GM03348 (cell line): ENCODE measurements at regions not wholly inside any gene's neighbourhood (a gene's known extent, or its start where the extent isn't known, plus 50 kb on each side); places are given as distances from the start of the nearest gene placed in this dataset.
"Not testable (repeated sequence)": the region's sequence is repeated elsewhere in the genome, so short reads cannot be mapped to it uniquely, and the experiment has no call there.

Source experiments
- DNase-seq: peaks from one replicate; pipeline ENCODE4 v3.0.0; 2012; ENCODE audit warnings: low spot score

- DNase-seq, result no peak
Observed at GRCh38 chr10:64426745-64427144, 905.5 kb downstream of the REEP3 start.

GRCh38 chr10:64430690-64431323, 909.6 kb downstream of the REEP3 start:
- DNase-seq, result no peak

DNA sequence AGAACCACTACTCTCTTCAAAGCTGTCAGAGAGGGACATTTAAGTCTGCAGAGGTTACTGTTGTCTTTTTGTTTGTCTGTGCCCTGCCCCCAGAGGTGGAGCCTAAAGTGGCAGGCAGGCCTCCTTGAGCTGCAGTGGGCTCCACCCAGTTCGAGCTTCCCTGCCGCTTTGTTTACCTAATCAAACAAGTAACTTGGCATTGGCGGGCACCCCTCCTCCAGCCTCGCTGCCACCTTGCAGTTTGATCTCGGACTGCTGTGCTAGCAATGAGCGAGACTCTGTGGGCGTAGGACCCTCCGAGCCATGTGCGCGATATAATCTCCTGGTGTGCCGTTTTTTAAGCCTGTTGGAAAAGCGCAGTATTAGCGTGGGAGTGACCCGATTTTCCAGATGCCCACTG, 920.7 kb downstream of the REEP3 start:
- not testable (repeated sequence) for DNase-seq

- DNase-seq, result no peak
Observed at GRCh38 chr10:64444163-64444562, 923.0 kb downstream of the REEP3 start.

GRCh38 chr10:64444564-64444963, 923.4 kb downstream of the REEP3 start:
- no peak for DNase-seq

- no peak for DNase-seq
Observed at GRCh38 chr10:64449603-64450002, 928.4 kb downstream of the REEP3 start.

DNA sequence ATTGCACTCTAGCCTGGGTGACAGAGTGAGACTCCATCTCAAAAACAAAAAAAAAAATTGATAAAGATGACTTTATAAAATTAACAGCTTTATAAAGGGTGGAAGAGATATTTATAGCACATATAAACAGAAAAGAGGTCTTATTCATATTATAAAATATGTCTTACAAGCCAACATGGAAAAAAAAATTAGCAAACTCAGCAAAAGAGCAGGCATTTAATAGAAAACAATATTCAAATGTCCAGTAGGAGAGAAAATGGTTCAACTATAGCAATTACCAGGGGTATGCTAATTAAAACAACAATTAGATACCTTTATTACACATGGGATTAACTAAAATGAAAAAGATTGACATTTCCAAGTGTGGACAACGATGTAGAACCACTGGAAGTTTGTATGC, 929.1 kb downstream of the REEP3 start:
- DNase-seq, result no peak

- DNase-seq, result no peak
Observed at GRCh38 chr10:64454962-64455361, 933.8 kb downstream of the REEP3 start.

DNA sequence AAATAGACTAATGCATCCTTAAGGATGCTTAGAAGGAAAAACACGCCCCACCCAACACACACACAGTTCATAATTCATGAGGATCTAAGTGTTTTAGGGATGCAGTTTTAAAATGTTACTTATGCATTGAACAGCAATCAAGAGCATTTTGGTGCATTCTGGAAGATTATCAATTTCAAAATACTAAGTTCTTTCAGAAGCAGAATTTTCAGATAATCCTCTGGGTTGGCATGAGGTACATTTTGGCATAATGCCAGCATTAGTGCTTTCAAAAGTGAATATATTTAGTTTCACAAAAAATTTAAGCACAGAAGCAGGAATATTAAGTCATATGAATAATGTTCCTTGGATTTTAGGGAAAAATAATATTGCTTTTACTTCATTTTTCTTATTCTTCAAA, 937.1 kb downstream of the REEP3 start:
- DNase-seq, result no peak

GRCh38 chr10:64463406-64463805, 942.2 kb downstream of the REEP3 start:
- no peak for DNase-seq

- no peak for DNase-seq
Observed at GRCh38 chr10:64465653-64466052, 944.5 kb downstream of the REEP3 start.

DNA sequence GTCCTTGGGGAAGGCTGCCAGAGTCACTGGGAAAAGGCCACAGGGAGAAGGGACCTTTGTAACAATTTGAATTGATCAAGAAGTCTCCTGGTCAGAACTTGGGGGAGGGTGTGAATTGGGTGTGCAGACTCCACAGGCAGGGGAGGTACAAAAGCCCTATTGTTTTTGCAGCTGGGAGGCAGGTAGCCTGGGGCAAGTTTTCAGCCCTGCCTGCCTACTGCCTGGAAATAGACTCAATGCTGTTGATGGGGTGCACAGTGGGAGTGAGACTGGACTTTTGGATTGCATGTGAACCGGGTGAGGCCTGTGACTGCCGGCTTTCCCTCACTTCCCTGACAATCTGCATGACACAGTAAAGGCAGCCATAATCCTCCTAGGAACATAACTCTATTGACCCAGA, 947.0 kb downstream of the REEP3 start:
- no peak for DNase-seq

GRCh38 chr10:64476506-64476905, 955.3 kb downstream of the REEP3 start:
- no peak for DNase-seq

GRCh38 chr10:64477791-64478190, 956.6 kb downstream of the REEP3 start:
- DNase-seq, result no peak

GRCh38 chr10:64484811-64485330, 963.7 kb downstream of the REEP3 start:
- no peak for DNase-seq

DNA sequence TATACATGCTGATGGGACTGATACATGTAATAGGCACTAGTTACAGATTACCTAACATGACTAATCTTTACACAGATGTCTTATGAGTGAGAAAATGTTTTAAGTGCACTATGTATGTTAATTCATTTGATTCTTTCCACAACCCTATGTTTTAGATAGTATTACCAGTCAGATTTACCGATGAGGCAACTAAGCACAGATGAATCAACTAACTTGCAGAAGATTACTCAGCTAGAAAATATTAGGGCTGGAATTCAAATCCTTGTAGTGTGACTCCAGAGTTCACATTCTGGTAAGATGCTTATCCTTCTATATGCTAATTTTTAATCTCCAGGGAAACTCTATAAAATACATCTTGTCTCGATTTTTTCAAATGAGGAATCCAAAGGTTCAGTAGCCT, 964.9 kb downstream of the REEP3 start:
- DNase-seq, result no peak

DNA sequence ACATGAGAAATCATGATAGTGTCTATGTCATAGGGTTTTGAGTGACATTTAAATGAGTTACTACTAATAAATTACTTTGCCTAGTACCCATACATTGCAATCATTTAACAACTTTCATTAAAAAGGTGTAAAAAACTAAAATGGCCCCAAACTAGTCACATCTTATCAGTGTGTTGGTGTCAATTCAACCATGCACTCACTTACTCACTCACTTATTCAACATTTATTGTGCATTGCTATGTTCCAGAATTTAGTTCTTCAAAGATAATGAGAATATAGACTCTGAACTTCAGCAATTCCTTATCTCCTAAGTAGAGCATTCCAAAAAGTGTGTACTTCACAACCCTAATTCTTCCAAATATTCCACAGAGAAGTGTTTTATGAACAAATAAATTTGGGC, 965.7 kb downstream of the REEP3 start:
- no peak for DNase-seq

- no peak for DNase-seq
Observed at GRCh38 chr10:64494901-64495300, 973.7 kb downstream of the REEP3 start.

GRCh38 chr10:64497306-64497705, 976.1 kb downstream of the REEP3 start:
- DNase-seq, result no peak

DNA sequence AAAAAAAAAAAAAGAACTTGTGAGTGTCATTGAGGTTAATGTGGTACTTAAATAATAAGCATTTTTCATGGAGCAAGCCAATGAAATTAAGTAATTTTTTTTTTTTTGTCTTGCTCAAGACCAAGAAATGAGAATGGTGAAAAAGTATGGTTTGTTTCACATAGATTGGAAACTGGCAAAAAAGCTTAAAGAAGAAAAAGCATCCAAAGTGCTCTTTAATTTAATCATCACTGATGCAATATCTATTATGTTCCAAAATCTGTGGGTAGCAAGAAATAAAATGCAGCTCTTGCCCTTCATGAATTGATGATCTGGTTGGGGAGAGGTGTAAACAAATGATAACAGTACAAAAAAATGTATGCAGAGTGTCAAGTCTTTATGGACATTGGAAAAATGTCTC, 980.6 kb downstream of the REEP3 start:
- no peak for DNase-seq

DNA sequence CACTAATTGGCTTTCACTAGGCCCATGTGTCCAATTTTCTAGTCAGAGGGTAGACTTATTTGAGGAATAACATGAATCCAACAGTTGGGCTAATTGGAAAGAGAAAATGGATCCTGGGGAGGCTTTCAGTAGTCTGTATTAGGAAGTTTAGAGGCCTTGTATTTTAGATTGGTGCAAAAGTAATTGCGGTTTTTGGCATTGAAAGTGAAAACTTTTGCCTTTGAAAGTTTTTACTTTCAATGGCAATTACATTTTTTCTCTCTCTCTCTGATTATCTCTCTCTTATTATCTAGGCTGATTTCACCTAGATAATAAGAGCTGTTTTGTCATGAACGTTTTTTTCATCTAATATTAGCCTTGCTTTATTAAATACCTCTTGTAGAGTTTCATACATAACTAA, 981.7 kb downstream of the REEP3 start:
- no peak for DNase-seq

DNA sequence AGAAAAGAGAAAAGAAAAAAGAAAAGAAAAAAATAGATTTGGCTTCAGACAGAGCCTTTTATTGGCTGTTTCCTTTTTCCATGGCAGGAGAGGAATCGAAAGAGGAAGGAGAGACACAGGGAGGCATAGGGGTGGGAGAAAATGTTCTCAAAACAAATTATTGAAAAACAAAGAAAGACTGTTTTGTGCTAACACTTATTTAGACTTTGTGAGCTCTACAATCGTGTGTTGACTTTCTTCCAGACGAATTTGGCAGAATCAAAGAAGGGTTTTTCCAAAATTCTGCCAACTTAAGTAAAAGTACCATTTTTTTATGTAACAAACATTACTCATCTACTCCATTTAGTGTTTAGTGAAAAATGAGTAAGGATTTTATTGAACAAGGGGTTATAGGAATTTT, 982.2 kb downstream of the REEP3 start:
- DNase-seq, result no peak

DNA sequence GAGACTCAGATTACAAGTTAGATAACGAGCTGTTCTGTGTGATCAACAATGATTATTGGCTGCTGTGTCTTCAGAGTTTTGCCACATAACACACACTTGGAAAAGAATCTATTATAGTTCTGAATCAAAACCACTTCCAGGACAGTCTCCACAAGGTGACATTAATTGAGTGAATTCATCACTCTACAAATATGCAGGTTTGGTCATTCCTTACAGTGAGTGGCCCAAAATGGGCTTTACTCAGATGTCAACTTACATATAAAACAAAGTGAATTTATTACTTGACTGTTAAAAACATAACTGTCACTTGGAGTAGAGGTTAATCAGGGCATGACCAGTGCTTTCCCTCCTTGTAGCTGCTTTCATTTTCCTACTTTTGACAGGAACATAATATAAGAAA, 984.3 kb downstream of the REEP3 start:
- DNase-seq, result no peak

DNA sequence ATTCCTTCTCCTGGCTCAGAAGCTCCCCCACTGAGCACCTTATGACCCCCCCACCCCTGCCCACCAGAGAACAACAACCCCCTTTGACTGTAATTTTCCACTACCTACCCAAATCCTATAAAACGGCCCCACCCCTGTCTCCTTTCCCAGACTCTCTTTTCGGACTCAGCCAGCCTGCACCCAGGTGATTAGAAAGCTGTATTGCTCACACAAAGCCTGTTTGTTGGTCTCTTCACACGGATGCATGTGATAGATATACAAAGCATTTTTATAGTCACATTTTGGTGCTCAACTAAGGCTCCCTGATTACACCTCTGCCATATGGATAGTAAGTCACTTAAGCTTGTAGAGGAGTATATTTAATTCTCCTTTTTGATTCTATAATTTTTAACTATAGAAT, 985.8 kb downstream of the REEP3 start:
- DNase-seq, result no peak

DNA sequence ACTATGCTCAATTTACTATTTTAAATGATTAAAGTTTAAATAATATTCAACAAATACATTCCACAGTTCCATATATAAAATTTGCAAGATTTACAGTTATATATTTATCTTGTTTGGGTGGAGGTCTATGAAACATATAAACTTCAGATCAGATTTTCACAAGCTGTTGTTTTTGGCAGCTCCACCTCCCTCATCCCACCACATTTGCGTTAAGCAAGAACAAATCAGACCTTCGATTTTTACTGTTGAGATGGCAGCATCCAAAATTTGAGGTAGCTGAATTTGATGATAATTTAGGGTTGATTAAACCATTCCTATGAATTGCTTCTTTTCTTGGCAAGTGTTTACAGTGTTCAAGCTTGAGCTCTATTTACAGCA, 986.4 kb downstream of the REEP3 start:
- no peak for DNase-seq
